GM21825 (cell line): ENCODE measurements at regions not wholly inside any gene's neighbourhood (a gene's known extent, or its start where the extent isn't known, plus 50 kb on each side); places are given as distances from the start of the nearest gene placed in this dataset.
"Not testable (repeated sequence)": the region's sequence is repeated elsewhere in the genome, so short reads cannot be mapped to it uniquely, and the experiment has no call there.

Source experiments
- ATAC-seq: cut with Tn5 transposase; IDR thresholded peaks from one replicate; pipeline ENCODE4 v1.9.1; 2021; ENCODE audit warnings: mild to moderate bottlenecking, moderate library complexity; ENCODE audit not compliant: unreplicated experiment

DNA sequence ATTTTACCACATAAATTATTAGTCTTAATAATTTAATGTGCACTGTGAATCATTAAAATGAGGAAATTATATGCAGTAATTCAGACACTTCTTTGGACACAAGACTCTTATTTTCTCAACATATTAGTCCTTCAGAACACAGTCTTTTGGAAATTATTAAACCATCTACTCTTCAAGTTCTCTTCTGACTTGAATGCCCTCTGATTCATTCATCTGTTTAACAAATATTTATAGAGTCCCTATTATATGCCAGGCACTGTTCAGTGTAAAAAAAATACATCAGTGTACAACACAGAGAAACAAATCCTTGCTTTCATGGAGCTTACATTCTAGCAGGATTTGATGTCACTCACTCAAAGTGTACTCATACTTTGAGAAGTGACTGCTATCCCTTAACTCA lies 163.4 kb upstream of the IL12B start:
- no peak for ATAC-seq

DNA sequence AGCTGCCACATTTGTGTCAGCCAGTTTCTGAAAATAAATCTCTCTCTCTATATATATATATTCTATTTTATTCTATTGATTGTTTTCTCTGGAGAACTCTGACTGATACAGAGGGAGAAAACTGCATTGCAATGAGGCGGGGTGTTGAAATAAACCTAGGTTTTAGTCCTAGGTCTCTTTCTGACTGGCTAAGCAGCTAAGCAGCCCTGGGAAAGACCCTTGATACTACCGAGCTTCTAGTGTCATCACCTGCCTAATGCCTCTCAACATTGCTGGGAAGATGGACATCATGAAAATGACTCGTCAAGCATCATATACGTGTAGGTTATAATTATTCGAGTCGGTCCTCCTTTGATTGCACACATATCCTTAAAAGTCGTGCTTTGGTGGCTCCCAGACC lies 166.5 kb upstream of the IL12B start:
- ATAC-seq, result no peak

- no peak for ATAC-seq
These were observed 166.9 kb upstream of the IL12B start for GRCh38 chr5:159497221-159497620.

DNA sequence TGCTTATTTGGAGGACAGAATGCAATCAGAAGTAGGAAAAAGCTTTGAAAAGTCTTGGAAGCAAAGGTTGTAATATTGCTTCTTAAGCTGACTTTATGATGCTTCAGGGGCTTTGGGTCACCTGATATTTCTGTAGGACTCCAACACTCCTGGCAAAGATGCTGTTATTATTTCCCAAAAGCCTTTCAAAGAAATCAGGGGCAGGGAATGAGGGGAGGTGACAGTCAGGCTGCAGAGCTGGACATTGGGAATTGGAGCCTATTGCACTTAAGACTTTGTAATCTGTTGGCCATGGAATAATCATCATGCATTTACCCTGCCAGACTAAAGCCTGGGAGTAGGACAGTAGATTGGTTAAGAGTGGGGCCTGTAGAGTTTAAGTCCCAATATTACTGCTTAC lies 168.3 kb upstream of the IL12B start:
- no peak for ATAC-seq

- not testable (repeated sequence) for ATAC-seq
These were observed 171.8 kb upstream of the IL12B start for GRCh38 chr5:159502116-159502515.

DNA sequence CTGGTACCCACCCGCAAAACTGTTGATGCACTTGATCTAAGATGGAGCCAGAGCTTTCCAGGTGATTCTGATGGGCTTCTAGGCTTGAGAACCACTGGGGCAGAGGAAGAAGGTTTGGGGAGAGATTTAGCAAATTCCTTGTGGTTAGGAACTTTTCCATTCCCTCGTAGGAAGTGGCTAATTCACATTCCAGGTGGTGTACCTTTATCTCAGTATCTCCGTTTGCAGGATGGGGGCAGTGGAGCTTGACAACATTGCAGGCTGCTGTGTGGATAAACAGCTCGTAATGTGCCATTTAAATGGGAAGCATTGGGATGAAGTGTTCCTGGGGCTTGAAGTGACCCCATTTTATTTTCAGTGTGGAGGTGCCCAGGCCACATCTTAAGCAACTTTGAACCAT lies 172.9 kb upstream of the IL12B start:
- ATAC-seq, result no peak

DNA sequence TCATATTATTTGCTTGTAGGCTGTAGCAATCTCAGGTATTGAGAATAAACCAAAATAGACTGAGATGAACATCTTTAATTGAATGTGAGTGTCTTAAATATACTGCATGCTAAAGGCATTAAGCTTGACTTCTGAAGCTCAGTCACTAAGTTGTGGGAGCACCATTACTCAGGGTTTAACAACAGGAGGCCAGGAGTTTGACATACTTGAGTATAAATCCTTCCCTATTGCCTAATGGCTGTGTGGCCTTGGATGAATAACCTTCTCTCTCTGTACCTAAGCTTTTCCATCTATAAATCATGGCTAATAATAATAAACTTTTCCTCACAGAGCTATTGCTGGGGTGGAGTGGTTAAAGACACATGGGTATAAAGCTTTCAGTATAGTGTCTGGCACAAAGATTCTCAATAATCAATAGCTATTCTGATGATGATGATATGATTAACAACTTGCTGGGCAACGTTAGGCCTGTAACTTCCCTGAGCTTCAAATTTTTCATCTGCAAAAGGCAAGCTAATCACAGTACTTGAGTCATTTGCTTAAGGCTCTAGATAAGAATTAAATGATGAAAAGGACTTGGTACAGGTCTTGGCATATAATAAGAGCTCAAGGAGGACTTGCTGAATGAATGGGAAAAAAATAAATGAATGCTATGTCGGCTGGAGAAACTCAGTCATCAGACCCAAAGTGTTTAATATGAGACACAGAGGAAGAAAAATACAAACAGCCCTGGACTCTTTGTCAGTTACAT lies 174.0 kb upstream of the IL12B start:
- ATAC-seq, result no peak

DNA sequence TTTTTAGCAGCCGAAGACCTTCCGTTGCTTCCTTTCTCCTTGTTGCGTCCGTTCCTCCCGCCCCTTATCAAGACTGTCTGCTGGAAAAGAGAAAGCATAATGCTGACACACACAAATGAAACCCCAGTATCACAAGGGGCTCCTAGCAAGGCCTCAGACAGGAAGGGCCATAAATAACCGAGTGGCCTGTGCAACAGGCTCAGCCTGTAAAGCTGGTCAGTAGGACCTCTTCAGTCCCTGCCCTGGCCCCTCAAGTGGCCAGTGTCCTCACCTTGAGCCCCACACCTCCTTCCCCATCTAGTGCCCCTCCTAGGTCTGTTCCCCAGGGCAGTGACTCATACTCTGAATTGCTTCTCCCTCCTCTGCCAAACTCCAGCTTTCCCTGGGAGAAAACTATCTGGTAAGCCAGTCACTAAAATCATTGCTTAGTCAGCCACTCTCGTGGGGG lies 174.6 kb upstream of the IL12B start:
- ATAC-seq, result no peak

GRCh38 chr5:159507055-159507454 lies 176.8 kb upstream of the IL12B start:
- no peak for ATAC-seq

DNA sequence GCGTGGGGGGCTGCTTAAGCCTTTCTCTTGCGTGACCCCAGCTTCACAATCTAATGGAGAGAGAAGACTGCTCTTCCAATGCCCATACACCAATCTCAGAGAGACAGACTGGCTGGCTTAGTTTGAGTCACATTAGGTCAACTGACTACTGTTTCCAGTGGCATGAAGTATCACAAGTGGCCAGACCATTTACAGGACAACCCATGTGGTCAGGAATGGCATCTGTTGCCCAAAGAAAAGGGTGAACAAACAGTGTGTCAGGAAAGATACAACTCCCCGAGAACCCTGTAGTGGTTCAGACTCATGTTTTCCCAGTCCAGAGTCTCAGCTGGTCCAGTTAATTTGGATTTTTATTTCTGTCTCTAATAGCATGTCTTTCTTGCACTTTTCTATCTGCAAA lies 177.4 kb upstream of the IL12B start:
- ATAC-seq, result no peak

GRCh38 chr5:159508344-159508743 lies 178.1 kb upstream of the IL12B start:
- no peak for ATAC-seq

DNA sequence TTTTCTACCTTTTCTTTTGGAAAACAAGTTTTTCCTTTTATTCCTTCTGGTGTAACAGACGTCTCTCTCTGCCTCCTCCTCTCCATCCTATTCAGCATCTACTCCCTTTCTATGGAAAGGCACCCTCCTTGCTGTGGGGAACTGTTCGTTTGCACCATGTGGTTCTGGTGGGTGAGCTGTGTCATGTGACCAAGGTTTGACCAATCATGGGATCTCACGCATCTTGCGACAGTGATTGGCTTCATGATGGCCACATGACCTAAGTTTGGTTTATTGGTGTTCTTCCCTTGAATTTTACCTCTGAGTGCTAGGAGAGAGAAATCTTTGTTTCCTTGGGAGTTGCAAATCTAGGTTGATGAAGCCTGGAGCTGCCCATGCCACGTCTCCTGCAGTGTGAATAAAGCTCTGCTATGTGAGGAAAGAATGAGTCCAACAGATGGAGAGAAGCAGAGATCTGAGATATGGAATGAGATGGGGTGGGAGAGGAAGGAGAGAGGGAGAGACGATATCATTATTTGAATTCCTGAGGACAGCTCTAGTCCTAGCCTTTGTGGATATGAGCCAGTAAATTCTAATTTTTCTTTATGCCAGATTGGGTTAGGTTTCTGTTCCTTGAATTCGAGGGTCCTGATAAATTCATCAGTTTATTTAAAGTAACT lies 178.8 kb upstream of the IL12B start:
- no peak for ATAC-seq

DNA sequence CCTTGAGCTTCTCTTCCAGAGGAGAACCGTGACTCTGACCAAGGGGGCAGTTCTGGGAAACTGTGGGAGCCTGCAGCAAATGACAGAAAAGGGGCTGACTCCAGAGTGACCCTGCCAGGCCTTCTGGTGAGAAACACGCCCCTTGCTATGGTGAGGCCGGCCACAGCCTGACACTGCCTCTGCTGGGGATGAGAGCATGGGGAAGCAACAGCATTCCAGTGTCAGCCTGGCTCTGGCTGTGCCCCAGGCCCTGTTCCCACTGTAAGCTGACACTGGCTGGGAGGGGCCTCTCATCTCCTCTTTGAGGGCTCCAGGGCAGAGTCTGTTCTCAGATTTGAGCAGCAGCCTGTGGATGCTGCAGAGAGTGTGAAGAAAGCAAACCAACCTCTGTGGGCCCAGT lies 180.0 kb upstream of the IL12B start:
- no peak for ATAC-seq

DNA sequence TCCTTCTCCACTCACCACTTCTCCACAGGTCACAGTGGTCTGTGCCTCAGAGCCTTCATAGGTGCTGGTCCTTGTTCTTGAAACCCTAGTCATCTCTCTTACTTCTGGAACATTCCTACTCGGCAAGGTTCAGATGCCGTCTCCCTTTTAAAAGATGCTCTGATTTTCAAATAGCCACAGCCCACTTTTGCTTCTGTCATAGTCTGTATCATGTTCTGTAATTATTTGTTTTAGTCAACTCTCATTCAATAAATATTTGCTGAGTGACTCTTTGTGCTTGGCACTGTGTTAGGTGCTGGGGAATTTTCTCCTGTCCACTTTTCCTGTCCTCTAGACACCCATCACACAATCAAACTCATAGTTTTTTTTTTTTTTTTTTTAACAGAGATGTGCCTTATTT lies 181.3 kb upstream of the IL12B start:
- ATAC-seq, result no peak

- no peak for ATAC-seq
These were observed 181.8 kb upstream of the IL12B start for GRCh38 chr5:159512064-159512463.

- no peak for ATAC-seq
These were observed 184.0 kb upstream of the IL12B start for GRCh38 chr5:159514229-159514810.

GRCh38 chr5:159515197-159515596 lies 184.9 kb upstream of the IL12B start:
- no peak for ATAC-seq

DNA sequence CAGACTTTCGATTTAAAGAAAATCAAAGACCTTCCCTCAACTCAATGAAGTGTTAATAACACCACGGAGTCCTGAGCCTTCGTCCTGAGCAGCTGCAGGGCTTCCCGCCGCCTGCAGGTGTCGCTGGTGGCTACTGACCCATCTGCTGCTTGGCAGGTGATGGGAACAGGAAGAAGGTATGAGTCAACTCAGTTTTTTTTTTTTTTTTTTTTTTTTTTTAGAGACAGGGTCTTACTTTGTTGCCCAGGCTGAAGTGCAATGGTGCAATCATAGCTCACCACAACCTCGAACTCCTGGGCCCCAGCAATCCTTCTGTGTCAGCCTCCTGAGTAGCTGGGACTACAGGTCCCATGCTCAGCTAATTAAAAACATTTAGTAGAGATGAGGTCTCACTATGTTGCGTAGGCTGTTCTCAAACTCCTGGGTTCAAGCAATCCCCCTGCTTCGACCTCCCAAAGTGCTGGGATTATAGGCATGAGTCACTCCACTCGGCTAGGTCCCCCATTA lies 185.7 kb upstream of the IL12B start:
- ATAC-seq, result peak; percentile 90

GRCh38 chr5:159518371-159518770 lies 188.1 kb upstream of the IL12B start:
- no peak for ATAC-seq

GRCh38 chr5:159519365-159519764 lies 189.1 kb upstream of the IL12B start:
- no peak for ATAC-seq

GRCh38 chr5:159522841-159523240 lies 192.6 kb upstream of the IL12B start:
- ATAC-seq, result no peak

DNA sequence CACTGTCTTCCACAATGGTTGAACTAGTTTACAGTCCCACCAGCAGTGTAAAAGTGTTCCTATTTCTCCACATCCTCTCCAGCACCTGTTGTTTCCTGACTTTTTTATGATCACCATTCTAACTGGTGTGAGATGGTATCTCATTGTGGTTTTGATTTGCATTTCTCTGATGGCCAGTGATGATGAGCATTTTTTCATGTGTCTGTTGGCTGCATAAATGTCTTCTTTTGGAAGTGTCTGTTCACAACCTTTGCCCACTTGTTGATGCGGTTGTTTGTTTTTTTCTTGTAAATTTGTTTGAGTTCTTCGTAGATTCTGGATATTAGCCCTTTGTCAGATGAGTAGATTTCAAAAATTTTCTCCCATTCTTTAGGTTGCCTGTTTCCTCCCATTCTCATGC lies 194.0 kb upstream of the IL12B start:
- not testable (repeated sequence) for ATAC-seq
